HG03354 (cell line): ENCODE measurements at regions not wholly inside any gene's neighbourhood (a gene's known extent, or its start where the extent isn't known, plus 50 kb on each side); places are given as distances from the start of the nearest gene placed in this dataset.
"Not testable (repeated sequence)": the region's sequence is repeated elsewhere in the genome, so short reads cannot be mapped to it uniquely, and the experiment has no call there.

Experiments
- ATAC-seq: cut with Tn5 transposase; IDR thresholded peaks from one replicate; pipeline ENCODE4 v1.9.1; 2021; ENCODE audit warnings: mild to moderate bottlenecking; ENCODE audit not compliant: unreplicated experiment, poor library complexity, severe bottlenecking

GRCh38 chr9:624935-625500 lies 216.5 kb upstream of the DMRT1 start:
- no peak for ATAC-seq

DNA sequence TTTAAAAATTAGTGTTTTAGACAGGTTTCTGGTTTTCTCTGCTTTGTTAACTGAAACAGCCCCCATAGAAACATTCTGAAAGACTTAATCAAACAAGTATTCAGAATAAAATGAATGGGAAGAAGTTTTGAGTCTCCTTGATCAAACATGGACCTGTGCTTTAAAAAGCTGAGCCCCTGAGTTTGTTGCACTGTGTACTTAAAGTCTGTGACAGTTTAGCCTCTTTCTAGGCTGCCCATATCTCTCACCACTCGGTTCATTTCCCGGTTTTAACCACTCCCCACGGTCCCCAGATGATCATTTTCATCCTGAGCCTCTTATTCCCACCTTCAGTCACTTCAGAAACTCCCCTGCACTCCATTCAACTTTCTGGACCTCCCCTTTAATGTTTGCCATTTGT lies 215.9 kb upstream of the DMRT1 start:
- no peak for ATAC-seq

- not testable (repeated sequence) for ATAC-seq
Measured at GRCh38 chr9:626114-626513, 215.4 kb upstream of the DMRT1 start.

DNA sequence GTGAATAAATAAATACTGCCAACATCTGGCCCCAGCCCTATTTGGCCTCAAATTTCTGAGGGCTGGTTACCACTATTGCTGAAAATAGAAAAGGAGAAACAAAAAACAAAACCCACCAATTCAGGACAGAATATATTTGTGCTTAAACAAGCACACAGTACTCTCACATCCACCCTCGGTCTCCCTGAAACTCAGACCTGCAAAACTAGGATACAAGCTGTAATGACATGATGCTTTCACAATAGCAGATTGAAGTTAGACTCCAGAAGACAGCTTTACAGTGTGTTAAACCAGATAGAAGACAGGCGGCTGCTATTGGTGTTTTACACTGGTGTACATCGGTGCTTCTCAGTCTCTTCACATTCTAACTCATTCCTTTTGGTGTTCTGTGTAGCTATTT lies 214.9 kb upstream of the DMRT1 start:
- no peak for ATAC-seq

- ATAC-seq = no peak
Measured at GRCh38 chr9:627336-627970, 214.0 kb upstream of the DMRT1 start.

DNA sequence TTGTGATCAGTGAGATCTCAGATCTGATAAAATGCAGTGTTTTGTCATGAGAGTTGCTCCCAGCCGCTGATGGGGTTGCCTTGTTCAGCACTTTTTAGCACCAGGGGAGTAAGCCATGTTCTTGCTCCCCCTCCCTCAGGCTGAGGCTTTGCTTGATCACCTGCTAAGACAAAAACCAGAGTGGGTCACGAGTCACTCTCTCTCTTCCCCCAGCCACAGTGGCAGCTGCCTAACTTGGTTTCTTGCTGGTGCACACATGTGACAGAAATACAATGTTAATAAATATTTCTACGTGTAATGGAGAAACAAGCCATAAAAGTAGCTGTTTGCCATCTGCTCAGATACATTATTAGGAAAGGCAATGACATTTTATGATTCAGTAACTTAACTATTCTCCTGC lies 212.4 kb upstream of the DMRT1 start:
- ATAC-seq = no peak

DNA sequence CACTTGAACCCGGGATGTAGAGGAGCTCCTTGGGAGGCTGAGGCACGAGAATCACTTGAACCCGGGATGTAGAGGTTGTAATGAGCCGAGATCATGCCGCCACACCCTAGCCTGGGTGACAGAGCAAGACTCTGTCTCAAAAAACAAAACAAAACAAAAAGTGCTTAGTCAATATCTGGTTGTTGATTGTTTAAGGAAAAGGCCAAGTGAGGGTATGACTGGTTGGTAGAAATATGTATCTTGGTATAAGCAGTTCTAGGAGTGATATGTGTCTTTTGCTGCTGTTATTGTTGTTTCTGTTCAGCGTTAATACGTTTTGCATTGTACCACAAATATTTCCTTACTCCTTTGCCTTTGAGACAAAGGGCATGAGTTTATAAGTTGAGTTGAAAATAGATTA lies 210.7 kb upstream of the DMRT1 start:
- no peak for ATAC-seq

DNA sequence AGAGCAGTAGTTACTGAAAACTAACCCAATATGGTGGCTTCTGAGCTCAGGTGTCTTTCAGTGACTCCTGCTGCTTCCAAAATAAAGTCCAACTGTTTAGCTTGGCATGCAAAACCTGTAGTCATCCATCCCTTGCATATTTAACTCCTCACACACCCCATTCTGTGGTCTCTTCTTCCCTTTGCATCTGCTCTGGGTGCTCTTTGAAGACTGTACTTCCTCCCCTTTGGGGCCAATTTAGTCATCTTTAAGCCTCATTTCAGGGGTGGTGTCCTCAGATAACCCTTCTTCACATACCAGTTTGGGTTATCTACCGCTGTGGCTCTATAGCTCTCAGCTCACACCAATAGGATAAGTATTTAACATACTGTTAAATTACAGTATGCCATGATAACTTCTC lies 209.9 kb upstream of the DMRT1 start:
- ATAC-seq = no peak

DNA sequence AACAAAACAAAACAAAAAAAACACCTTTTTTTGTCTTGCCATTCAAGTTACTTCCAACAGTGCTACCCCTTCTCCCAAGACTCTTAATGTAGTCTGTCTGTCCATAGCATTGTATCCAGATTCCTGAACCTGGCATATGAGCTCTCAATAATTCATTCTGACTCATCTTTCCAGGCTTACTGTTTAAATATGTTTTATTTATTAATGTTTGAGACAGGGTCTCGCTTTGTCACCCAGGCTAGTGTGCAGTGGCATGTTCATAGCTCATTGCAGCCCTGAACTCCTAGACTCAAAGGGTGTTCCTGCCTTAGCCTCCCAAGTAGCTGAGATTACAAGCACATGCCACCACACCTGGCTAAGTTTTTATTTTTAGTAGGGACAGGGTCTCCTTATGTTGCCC lies 208.0 kb upstream of the DMRT1 start:
- no peak for ATAC-seq

DNA sequence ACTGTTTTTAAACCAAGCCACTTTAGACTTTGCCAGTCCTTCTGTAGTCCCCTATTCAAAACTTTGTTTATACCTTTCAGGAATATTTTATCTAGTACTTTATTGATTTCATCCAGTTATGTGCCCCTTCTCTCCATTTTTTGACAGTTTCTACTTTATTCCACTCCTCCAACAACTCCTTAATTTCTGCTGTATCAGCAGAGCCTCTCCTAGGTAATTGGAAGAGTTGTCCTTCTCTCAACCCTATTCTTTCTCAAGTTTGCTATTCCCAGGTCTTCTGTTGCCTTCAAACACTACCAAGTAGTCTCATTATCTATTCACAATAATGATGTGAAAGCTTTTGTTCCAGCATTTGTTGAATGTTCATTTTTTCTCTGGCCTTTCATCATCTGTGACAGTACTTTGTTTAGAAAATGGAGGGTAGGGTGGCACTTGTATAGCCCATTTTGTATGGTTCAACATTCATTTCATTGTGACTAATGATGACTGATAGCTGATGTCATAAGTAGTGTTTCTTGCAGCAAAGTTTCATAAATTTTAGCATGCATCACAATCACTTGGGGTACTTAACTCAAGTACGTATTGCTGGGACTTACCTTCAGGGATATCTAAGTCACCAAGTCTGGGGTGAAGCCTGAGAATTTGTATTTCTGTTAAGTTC lies 204.4 kb upstream of the DMRT1 start:
- ATAC-seq = no peak

DNA sequence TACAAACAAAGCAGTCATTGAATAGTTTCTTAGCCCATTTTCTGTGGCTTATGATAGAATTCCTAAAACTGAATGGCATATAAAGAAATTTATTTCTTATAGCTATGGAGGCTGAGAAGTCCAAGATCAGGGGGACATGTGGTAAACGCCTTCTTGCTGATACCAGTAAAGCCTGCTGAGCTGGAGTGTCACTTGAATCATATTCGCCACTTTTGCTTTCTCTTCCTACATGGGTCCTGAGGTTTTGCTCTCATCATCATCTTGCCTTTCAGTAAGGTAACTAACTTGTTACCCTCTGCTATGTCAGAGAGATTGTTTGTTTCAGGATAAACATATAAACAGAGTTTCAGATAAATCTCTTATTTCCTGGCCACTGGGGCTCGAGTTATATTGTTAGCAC lies 203.3 kb upstream of the DMRT1 start:
- no peak for ATAC-seq

- no peak for ATAC-seq
Measured at GRCh38 chr9:642014-642413, 199.5 kb upstream of the DMRT1 start.

DNA sequence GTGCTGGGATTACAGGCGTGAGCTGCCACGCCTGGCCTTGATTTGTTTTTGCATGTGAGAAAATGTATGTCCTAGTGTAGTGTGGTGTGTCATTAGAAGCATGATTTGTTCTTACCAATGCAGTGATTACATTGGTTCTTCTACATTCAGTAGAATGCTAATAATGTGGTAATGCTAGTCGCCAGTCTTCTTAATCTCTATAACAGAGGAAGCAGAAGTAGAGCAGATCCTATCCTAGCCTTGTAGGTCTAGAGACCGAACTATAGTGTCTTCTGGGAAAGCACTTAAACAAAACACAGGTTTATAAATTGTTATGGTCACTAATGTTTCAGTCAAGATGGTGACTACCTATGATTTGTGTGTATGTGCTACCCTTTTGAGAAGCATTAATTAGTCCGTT lies 197.5 kb upstream of the DMRT1 start:
- no peak for ATAC-seq

DNA sequence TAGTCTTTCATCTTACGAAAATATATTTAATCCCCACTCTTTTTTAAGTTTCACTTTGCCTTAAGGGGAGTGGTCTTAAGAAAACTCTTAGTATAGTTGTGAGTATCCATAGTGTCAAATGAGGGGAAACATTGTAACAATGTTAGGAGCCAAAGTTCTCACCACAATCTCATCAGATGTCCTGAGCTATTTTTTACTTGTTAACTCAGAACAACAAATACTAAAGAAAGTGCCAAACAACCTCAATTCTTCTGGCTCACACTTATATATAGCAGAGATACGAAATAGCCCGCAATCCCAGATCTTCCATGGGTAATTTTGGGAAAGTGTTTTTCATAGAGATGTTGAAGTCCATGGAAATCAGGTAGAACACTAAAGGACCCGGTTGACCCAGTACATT lies 194.0 kb upstream of the DMRT1 start:
- no peak for ATAC-seq

- no peak for ATAC-seq
Measured at GRCh38 chr9:649128-650074, 192.1 kb upstream of the DMRT1 start.

GRCh38 chr9:650362-650761 lies 191.1 kb upstream of the DMRT1 start:
- no peak for ATAC-seq

DNA sequence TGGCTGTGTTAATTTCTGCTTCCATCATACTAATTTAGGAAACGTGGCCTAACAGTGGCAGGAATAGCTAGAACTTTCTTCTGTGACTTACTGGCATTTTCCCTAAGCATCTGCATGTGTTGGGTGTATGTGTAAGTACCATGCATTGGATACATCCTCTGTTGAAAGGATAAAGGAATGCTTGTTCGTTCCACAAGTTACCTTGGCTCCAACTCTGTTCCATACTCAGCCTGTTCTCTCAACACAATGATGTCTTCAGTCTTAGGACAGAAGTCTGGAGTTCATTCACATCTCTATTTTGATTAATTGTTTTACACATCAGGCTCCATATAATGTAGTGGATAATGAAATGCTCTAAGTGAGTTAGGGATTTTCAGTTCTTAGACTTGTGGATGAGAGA lies 190.1 kb upstream of the DMRT1 start:
- no peak for ATAC-seq

- no peak for ATAC-seq
Measured at GRCh38 chr9:652914-653313, 188.6 kb upstream of the DMRT1 start.

DNA sequence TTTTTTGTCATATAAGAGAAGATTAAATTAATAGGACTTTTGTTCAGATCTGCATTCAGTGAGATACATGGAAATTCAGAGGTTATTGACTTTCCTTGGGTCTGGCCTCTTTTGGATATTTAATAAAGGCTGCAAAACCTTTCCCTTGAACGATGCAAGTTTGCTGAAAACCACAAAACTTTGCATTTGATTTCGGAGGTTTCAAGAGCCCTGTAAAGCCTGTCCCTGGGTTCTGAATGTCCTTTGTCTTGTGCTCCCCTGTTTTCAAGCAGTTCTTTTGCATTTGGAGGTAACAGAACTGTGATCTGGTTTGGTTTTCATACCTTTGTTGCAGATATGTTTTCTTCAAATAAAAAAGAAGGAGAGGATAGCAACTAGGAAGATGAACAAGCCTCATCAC lies 188.1 kb upstream of the DMRT1 start:
- no peak for ATAC-seq

GRCh38 chr9:653856-654387 lies 187.6 kb upstream of the DMRT1 start:
- ATAC-seq = no peak
